ENCODE measurements at regions not wholly inside any gene's neighbourhood (a gene's known extent, or its start where the extent isn't known, plus 50 kb on each side); places are given as distances from the start of the nearest gene placed in this dataset.

- H3K36me3 ChIP-seq (ENCODE audit: control insufficient read depth, insufficient read depth, low read length), result no peaks in the 10 kb centered on the region
- H2BK20ac ChIP-seq (ENCODE audit: low read depth, low read length), result no peak overlapping the region
- TF ChIP-seq CHD1 (IDR thresholded peaks at IDR 0.05; ENCODE audit: low read depth, low read length), result no peak
- no peak for TF ChIP-seq MAFK (IDR thresholded peaks at IDR 0.05; ENCODE audit: low read depth, low read length)
- no peak for TF ChIP-seq POLR2A (IDR thresholded peaks at IDR 0.05; ENCODE audit: low read depth, low read length)
- TF ChIP-seq FOS (IDR thresholded peaks at IDR 0.05; ENCODE audit: low read depth, low read length), result no peak
- TF ChIP-seq MAZ (IDR thresholded peaks at IDR 0.05; ENCODE audit: borderline replicate concordance, low read depth, low read length), result no peak
- no peak for TF ChIP-seq SMC3 (IDR thresholded peaks at IDR 0.05; ENCODE audit: low read depth, low read length)
- TF ChIP-seq CTCF (conservative IDR thresholded peaks at IDR 0.05; ENCODE audit: low read depth, low read length), result no peak
- no peak for TF ChIP-seq MXI1 (IDR thresholded peaks at IDR 0.05; ENCODE audit: borderline replicate concordance, low read depth, low read length)
- no peak for TF ChIP-seq BHLHE40 (IDR thresholded peaks at IDR 0.05; ENCODE audit: low read depth, low read length)
- TF ChIP-seq RAD21 (IDR thresholded peaks at IDR 0.05; ENCODE audit: low read length), result no peak
- no peak for TF ChIP-seq RFX5 (IDR thresholded peaks at IDR 0.05; ENCODE audit: low read depth, low read length)
- no peak for TF ChIP-seq CEBPB (IDR thresholded peaks at IDR 0.05; ENCODE audit: low read depth, low read length)
- TF ChIP-seq USF2 (IDR thresholded peaks at IDR 0.05; ENCODE audit: low read depth, low read length), result no peak
- TF ChIP-seq NFE2L2 (IDR thresholded peaks at IDR 0.05; ENCODE audit: low read depth, low read length), result no peak
- TF ChIP-seq RCOR1 (IDR thresholded peaks at IDR 0.05; ENCODE audit: insufficient replicate concordance, low read length), result no peak
- no peak for TF ChIP-seq ELK1 (IDR thresholded peaks at IDR 0.05; ENCODE audit: borderline replicate concordance, low read depth, low read length)
- intact Hi-C loops (cut with micrococcal nuclease) (no loop called here), dilution Hi-C loops (cut with HindIII; ENCODE audit: low sequenced_read_pairs, unreplicated experiment) (no loop called here), in situ Hi-C loops (cut with MboI; ENCODE audit: low sequenced_read_pairs) (no loop called here)
- no peak overlapping the region for H2BK120ac ChIP-seq (ENCODE audit: low read depth, low read length)
- ChIA-PET POLR2A (ENCODE audit: unreplicated experiment) (interaction anchor here (0.8 kb wide), 1 partner anchor 334 kb away, joined by 8 read pairs; no protein-coding TSS in a partner anchor), CTCF (no interaction called here)
- no peak overlapping the region for H3K14ac ChIP-seq (replicated peaks; ENCODE audit: low read depth, low read length)
- no peak overlapping the region for H3K4me2 ChIP-seq (ENCODE audit: low read depth, low read length)
- H3K23ac ChIP-seq (ENCODE audit: low read depth, low read length), result peak overlapping the region; percentile 31; the same call in 1 of the 2 replicates
- no peaks in the 10 kb centered on the region for H3K79me1 ChIP-seq (ENCODE audit: low read depth in 1 of 2, low read length in 2 of 2)
- H3K18ac ChIP-seq (ENCODE audit: low read depth, low read length), result no peak overlapping the region
- no peak overlapping the region for H2BK15ac ChIP-seq (ENCODE audit: low read depth, low read length)
- no peak overlapping the region for H2BK5ac ChIP-seq (ENCODE audit: low read depth, low read length, poor library complexity, severe bottlenecking)
- peaks cover 4% of the 10 kb centered on the region for H3K9me1 ChIP-seq (ENCODE audit: insufficient read depth, low read length)
- H4K5ac ChIP-seq (ENCODE audit: low read depth, low read length), result no peak overlapping the region
- DNase-seq (no peak), ATAC-seq (ENCODE audit: low read depth) (no peak)
- BruUV-seq (replicated peaks), result no TSS peak
- H3K9me3 ChIP-seq (ENCODE audit: control insufficient read depth, insufficient read depth, low read length), result no peaks in the 10 kb centered on the region
- no peak overlapping the region for H2AFZ ChIP-seq (replicated peaks; ENCODE audit: low read length, poor library complexity)
- H3K4ac ChIP-seq (ENCODE audit: low read depth, low read length), result no peak overlapping the region
- H3K27ac ChIP-seq (ENCODE audit: insufficient read depth, low read length), result no peak overlapping the region
- no peak overlapping the region for H3K4me3 ChIP-seq (ENCODE audit: insufficient read depth, low read depth, low read length)
- H4K91ac ChIP-seq (ENCODE audit: insufficient read depth, low read depth, low read length), result no peak overlapping the region
- H4K8ac ChIP-seq (ENCODE audit: low read depth in 2 of 2, low read length in 2 of 2), result no peak overlapping the region
- H3K27me3 ChIP-seq (ENCODE audit: control insufficient read depth, insufficient read depth, low read length), result no peaks in the 10 kb centered on the region
- H2AK9ac ChIP-seq (replicated peaks; ENCODE audit: low read depth, low read length, poor library complexity), result no peak overlapping the region
- no peak overlapping the region for H2AK5ac ChIP-seq (ENCODE audit: low read depth, low read length)
- no CpG with 5 or more reads among the region's 4 CpGs for WGBS, 2 experiments (ENCODE audit: extremely low coverage in 2 of 2, insufficient read length in 1 of 2)
- H3K9ac ChIP-seq (ENCODE audit: low read depth, low read length), result no peak overlapping the region
- H3K4me1 ChIP-seq (ENCODE audit: control insufficient read depth, insufficient read depth, low read length), result peaks cover 7% of the 10 kb centered on the region; the same call in 1 of the 2 replicates
- no peak overlapping the region for H3K56ac ChIP-seq (ENCODE audit: extremely low read depth, insufficient read depth, low read length)
- no peaks in the 10 kb centered on the region for H4K20me1 ChIP-seq (ENCODE audit: insufficient read depth, low read length)
These were observed 228.1 kb downstream of the PRL start for GRCh38 chr6:22068561-22069305.
